Fibroblast of mammary gland (primary cell): ENCODE measurements at regions not wholly inside any gene's neighbourhood (a gene's known extent, or its start where the extent isn't known, plus 50 kb on each side); places are given as distances from the start of the nearest gene placed in this dataset.
A peak's percentile ranks its signal among the peaks of the same experiment; 100 is the strongest.

ENCODE experiments used
- DNase-seq: peaks from one replicate; pipeline ENCODE4 v3.0.0-alpha.2; 2010; ENCODE audit warnings: low read depth
- H3K4me3 ChIP-seq: 2 replicates; pipeline ENCODE4 v1.5.1; 2011; ENCODE audit warnings: low read depth, mild to moderate bottlenecking, low read length, moderate library complexity; ENCODE audit not compliant: control insufficient read depth
- CTCF ChIP-seq: conservative IDR thresholded peaks from 2 replicates; pipeline ENCODE4 v1.5.1; 2011; ENCODE audit warnings: low read depth, low read length, inconsistent platforms; ENCODE audit not compliant: control insufficient read depth, insufficient read depth

- TF ChIP-seq CTCF, result no peak
- DNase-seq, result no peak
- H3K4me3 ChIP-seq, result no peak overlapping the region
Observed at GRCh38 chrX:21168401-21169160, 205.6 kb upstream of the CNKSR2 start.

- no peak for DNase-seq
- H3K4me3 ChIP-seq, result no peak overlapping the region
- TF ChIP-seq CTCF, result no peak
Observed at GRCh38 chrX:21171181-21171580, 203.0 kb upstream of the CNKSR2 start.

- TF ChIP-seq CTCF, result no peak
- DNase-seq, result no peak
- H3K4me3 ChIP-seq, result no peak overlapping the region
Observed at GRCh38 chrX:21174439-21174838, 199.8 kb upstream of the CNKSR2 start.

- no peak overlapping the region for H3K4me3 ChIP-seq
- no peak for TF ChIP-seq CTCF
- peak; percentile 0 for DNase-seq
Observed at GRCh38 chrX:21176921-21177571, 197.2 kb upstream of the CNKSR2 start.

- no peak for TF ChIP-seq CTCF
- H3K4me3 ChIP-seq, result no peak overlapping the region
- DNase-seq, result no peak
Observed at GRCh38 chrX:21181232-21181853, 192.9 kb upstream of the CNKSR2 start.

- no peak overlapping the region for H3K4me3 ChIP-seq
- no peak for TF ChIP-seq CTCF
Observed at GRCh38 chrX:21193196-21193595, 181.0 kb upstream of the CNKSR2 start.

More at GRCh38 chrX:21193196-21193595, 181.0 kb upstream of the CNKSR2 start:
- DNase-seq, result no peak
